DND-41 (cell line): ENCODE measurements at regions not wholly inside any gene's neighbourhood (a gene's known extent, or its start where the extent isn't known, plus 50 kb on each side); places are given as distances from the start of the nearest gene placed in this dataset.

Experiments used
- ATAC-seq: fragments of 200-7000 bp; cut with Tn5 transposase; 3 replicates; pipeline ENCODE4 v1.9.1; 2021; ENCODE audit warnings: low read depth; ENCODE audit not compliant: insufficient read depth
- DNase-seq: peaks from one replicate; pipeline ENCODE4 v3.0.0-alpha.2; 2020
- H2AFZ ChIP-seq: 2 replicates; pipeline ENCODE4 v1.6.0; 2012; ENCODE audit warnings: low read depth, low read length
- H3K27ac ChIP-seq: 2 replicates; pipeline ENCODE4 v1.5.1; 2012; ENCODE audit warnings: low read length, inconsistent platforms
- H3K27me3 ChIP-seq: fragments of 200-600 bp; sonication (generic); 2 replicates; pipeline ENCODE4 v1.6.0; 2012; ENCODE audit warnings: low read length, mild to moderate bottlenecking, inconsistent platforms; ENCODE audit not compliant: insufficient read depth, poor library complexity
- H3K36me3 ChIP-seq: 2 replicates; pipeline ENCODE4 v1.5.1; 2012; ENCODE audit warnings: low read length, inconsistent platforms; ENCODE audit not compliant: insufficient read depth
- H3K4me1 ChIP-seq: 2 replicates; pipeline ENCODE4 v1.5.1; 2012; ENCODE audit warnings: mild to moderate bottlenecking, low read length; ENCODE audit not compliant: insufficient read depth
- H3K4me2 ChIP-seq: 2 replicates; pipeline ENCODE4 v1.6.0; 2012; ENCODE audit warnings: mild to moderate bottlenecking, moderate library complexity, low read length, inconsistent platforms; ENCODE audit not compliant: insufficient read depth
- H3K4me3 ChIP-seq, 2 experiments: fragments of 200-600 bp in 1 of 2; shearing (Covaris generic) in 1 of 2; 2 replicates each; pipeline ENCODE4 v1.5.1; 2012 to 2016; ENCODE audit warnings: inconsistent platforms in 2 of 2, low read length in 2 of 2, mild to moderate bottlenecking in 2 of 2, low read depth in 1 of 2, moderate library complexity in 1 of 2
- H3K79me2 ChIP-seq: 2 replicates; pipeline ENCODE4 v1.6.0; 2012; ENCODE audit warnings: low read length, inconsistent platforms; ENCODE audit not compliant: insufficient read depth
- H3K9ac ChIP-seq: 2 replicates; pipeline ENCODE4 v1.6.0; 2012; ENCODE audit warnings: low read depth, mild to moderate bottlenecking, inconsistent platforms, low read length, moderate library complexity
- H3K9me3 ChIP-seq: 2 replicates; pipeline ENCODE4 v1.5.1; 2012; ENCODE audit warnings: low read length, moderate library complexity, mild to moderate bottlenecking, inconsistent platforms; ENCODE audit not compliant: insufficient read depth, severe bottlenecking
- H4K20me1 ChIP-seq: 2 replicates; pipeline ENCODE4 v1.6.0; 2012; ENCODE audit warnings: low read length; ENCODE audit not compliant: insufficient read depth
- CTCF ChIP-seq: IDR thresholded peaks from 2 replicates; pipeline ENCODE4 v1.5.1; 2012; ENCODE audit warnings: borderline replicate concordance, low read length, moderate library complexity, mild to moderate bottlenecking; ENCODE audit not compliant: poor library complexity, severe bottlenecking; ENCODE audit errors: extremely low read depth
- EZH2 ChIP-seq: IDR thresholded peaks from 3 replicates; pipeline ENCODE4 v1.6.1; 2012; ENCODE audit warnings: borderline replicate concordance, low read depth, mild to moderate bottlenecking, moderate library complexity, low read length, inconsistent platforms; ENCODE audit not compliant: severe bottlenecking

DNA sequence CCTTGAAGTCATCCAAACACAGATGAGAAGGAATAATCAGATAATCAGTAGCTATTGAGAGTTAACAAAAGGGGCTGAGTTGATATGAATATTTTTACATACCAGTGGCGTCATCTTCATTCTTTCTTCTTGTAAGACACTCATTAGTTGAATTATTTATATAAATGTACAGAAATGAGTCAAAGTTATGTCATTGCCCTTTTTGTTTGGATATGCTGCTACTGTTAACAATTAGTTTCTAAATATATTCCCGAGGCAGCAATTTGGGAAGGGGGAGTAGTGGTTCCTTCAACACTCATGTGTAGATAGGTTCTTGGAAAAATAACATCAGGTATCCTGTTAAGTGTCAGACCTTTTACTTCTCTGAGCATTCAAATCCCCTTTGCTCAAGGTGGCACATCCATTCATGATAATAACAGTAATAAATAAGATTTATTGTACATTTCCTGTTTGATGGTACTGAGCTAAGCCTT is 436.6 kb downstream of the SPRY1 start:
- TF ChIP-seq CTCF, result no peak
- TF ChIP-seq EZH2, result no peak
- Histone ChIP-seq H3K4me3 (no peak overlapping the region), H3K9ac (no peak overlapping the region), H3K9me3 (no peaks in the 10 kb centered on the region), H3K4me1 (no peaks in the 10 kb centered on the region), H3K27me3 (no peaks in the 10 kb centered on the region), H3K27ac (no peak overlapping the region), H3K79me2 (no peaks in the 10 kb centered on the region), H3K36me3 (no peaks in the 10 kb centered on the region), H4K20me1 (no peaks in the 10 kb centered on the region), H3K4me2 (no peak overlapping the region), H2AFZ (no peak overlapping the region)
- DNase-seq (no peak), ATAC-seq (no peak)

DNA sequence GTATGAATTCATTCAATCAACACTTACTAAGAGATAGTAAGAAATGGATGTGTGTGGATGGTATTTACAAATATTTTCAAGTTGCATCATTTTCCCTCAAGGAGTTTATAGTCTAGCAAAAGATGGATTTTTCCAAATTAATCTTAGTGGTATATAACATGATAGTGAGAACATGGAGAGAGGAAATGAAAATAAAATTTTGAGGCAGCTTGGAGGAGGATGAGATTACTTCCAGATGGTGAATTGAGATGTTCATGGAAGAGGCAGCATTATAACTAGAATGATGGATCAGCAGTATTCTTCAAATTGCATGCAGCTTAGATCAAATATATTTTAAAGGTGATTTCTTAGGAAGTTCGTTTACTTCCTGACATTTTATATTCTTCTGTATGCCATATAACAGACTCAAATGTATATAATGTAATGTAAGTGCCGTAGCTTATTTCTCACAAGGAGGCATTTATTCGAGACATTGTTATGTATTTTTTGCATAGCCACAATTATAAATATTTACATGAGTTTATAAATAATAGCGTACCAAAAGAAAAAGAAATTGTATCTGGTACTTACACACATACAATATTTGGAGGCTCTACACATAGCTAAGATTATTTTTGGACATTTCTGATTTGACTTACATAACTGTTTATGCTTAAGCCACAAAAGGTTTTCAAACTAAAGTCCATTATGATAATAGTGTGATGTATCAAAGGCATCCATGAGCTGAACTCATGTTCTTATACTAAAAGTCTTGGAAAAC is 439.4 kb downstream of the SPRY1 start:
- no peaks in the 10 kb centered on the region for H4K20me1 ChIP-seq
- no peak for DNase-seq
- no peaks in the 10 kb centered on the region for H3K4me1 ChIP-seq
- H3K9ac ChIP-seq, result no peak overlapping the region
- no peak overlapping the region for H3K27ac ChIP-seq
- no peak overlapping the region for H3K4me2 ChIP-seq
- TF ChIP-seq CTCF (no peak), EZH2 (no peak)
- no peaks in the 10 kb centered on the region for H3K27me3 ChIP-seq
- no peaks in the 10 kb centered on the region for H3K36me3 ChIP-seq
- H3K9me3 ChIP-seq, result no peaks in the 10 kb centered on the region
- no peaks in the 10 kb centered on the region for H3K79me2 ChIP-seq
- H3K4me3 ChIP-seq, result no peak overlapping the region
- no peak for ATAC-seq
- H2AFZ ChIP-seq, result no peak overlapping the region

DNA sequence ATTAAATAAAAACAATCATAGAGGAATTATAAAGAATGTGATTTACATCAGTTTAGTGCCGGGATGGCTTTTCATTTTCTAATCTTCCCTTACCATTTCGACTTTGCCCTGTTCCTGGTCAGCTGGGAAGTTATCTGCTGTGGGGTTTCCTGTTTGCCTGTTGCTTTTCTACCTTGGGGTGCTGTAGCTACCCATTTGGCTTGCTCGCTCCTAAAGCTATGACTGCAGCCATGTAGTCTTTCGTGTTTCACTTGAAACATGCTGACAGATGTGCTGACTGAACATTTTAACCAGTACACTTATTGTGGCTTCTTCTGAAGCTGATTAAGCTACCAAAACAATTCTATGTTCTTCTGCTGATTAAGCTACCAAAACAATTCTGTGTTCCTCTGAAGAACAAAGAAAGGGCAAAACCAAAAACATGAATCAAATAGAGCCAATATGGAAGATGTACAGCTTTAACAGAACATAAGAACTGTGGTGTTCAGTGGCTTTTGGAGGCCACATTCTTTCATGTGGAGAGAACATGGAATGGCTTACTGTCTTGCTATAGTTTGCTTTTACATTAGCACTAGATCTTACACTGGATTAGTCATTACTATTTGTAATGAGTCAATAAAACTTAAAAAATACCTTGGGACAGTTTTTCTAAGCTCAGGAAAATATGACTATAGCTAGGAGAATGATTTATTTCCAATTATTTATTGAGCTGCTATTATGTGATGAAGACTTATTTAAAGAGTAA is 440.4 kb downstream of the SPRY1 start:
- Histone ChIP-seq H3K79me2 (no peaks in the 10 kb centered on the region), H2AFZ (no peak overlapping the region), H3K9ac (no peak overlapping the region), H3K36me3 (no peaks in the 10 kb centered on the region), H3K4me1 (no peaks in the 10 kb centered on the region), H3K4me2 (no peak overlapping the region), H3K27me3 (no peaks in the 10 kb centered on the region), H3K4me3 (no peak overlapping the region), H4K20me1 (no peaks in the 10 kb centered on the region), H3K27ac (no peak overlapping the region), H3K9me3 (no peaks in the 10 kb centered on the region)
- DNase-seq (no peak), ATAC-seq (no peak)
- no peak for TF ChIP-seq EZH2
- no peak for TF ChIP-seq CTCF
